ENCODE measurements at regions not wholly inside any gene's neighbourhood (a gene's known extent, or its start where the extent isn't known, plus 50 kb on each side); places are given as distances from the start of the nearest gene placed in this dataset.

DNA sequence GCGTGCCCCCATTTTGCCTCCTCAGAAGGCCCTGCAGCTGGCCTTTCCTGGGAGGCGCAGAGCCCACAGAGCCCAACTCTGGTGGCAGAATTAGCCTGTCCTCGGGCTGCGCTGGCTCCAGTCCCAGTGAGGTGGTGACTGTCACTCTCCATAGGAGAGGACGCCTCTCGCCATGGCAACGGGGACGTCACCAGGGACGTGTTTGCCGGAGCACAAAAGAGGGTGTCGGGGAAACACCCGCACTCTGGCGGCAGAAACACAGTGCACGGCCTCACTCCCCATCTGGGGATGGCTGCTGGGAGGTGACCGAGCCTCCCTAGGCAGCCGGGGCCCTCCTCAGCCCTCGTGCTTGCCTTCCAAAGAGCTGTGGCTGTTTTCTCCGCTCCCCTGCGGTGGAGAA, 50.2 kb upstream of the NCOR2 start:
- Histone ChIP-seq H3K27ac (no peak overlapping the region), H3K27me3 (ENCODE audit: insufficient read depth, low read depth, severe bottlenecking) (no peaks in the 10 kb centered on the region), H3K9me3 (ENCODE audit: severe bottlenecking) (peaks cover 9% of the 10 kb centered on the region), H3K4me3 (ENCODE audit: low read depth, low read length) (no peak overlapping the region), H3K36me3 (no peaks in the 10 kb centered on the region)
- TF ChIP-seq, protein P1, sequence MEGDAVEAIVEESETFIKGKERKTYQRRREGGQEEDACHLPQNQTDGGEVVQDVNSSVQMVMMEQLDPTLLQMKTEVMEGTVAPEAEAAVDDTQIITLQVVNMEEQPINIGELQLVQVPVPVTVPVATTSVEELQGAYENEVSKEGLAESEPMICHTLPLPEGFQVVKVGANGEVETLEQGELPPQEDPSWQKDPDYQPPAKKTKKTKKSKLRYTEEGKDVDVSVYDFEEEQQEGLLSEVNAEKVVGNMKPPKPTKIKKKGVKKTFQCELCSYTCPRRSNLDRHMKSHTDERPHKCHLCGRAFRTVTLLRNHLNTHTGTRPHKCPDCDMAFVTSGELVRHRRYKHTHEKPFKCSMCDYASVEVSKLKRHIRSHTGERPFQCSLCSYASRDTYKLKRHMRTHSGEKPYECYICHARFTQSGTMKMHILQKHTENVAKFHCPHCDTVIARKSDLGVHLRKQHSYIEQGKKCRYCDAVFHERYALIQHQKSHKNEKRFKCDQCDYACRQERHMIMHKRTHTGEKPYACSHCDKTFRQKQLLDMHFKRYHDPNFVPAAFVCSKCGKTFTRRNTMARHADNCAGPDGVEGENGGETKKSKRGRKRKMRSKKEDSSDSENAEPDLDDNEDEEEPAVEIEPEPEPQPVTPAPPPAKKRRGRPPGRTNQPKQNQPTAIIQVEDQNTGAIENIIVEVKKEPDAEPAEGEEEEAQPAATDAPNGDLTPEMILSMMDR (IDR thresholded peaks at IDR 0.05; ENCODE audit: low read depth, low read length) = no peak
- DNase-seq = no peak

All from WERI-Rb-1 (cell line).